RWPE2 (cell line): ENCODE measurements at regions not wholly inside any gene's neighbourhood (a gene's known extent, or its start where the extent isn't known, plus 50 kb on each side); places are given as distances from the start of the nearest gene placed in this dataset.

Experiments
- ATAC-seq: fragments of 200-7000 bp; cut with Tn5 transposase; 3 replicates; pipeline ENCODE4 v1.9.1; 2021; ENCODE audit warnings: low read depth
- DNase-seq: peaks from one replicate; pipeline ENCODE4 v3.0.0-alpha.2; 2020; ENCODE audit warnings: low spot score
- H3K27ac ChIP-seq: fragments of 450-650 bp; 2 replicates; pipeline ENCODE4 v1.5.1; 2017; ENCODE audit warnings: mild to moderate bottlenecking; ENCODE audit not compliant: poor library complexity, severe bottlenecking
- H3K27me3 ChIP-seq: fragments of 250-450 bp; sonication (Bioruptor Pico); 2 replicates; pipeline ENCODE4 v1.5.1; 2021; ENCODE audit warnings: mild to moderate bottlenecking, moderate library complexity; ENCODE audit not compliant: insufficient read depth, poor library complexity, severe bottlenecking
- H3K36me3 ChIP-seq: fragments of 250-450 bp; sonication (Bioruptor Pico); 2 replicates; pipeline ENCODE4 v1.5.1; 2020; ENCODE audit warnings: low read depth, mild to moderate bottlenecking, moderate library complexity
- H3K4me1 ChIP-seq: fragments of 250-450 bp; sonication (Bioruptor Pico); 2 replicates; pipeline ENCODE4 v1.5.1; 2021; ENCODE audit warnings: mild to moderate bottlenecking, moderate library complexity; ENCODE audit not compliant: insufficient read depth, poor library complexity, severe bottlenecking
- H3K4me3 ChIP-seq: fragments of 250-450 bp; sonication (Bioruptor Pico); 2 replicates; pipeline ENCODE4 v1.5.1; 2021; ENCODE audit warnings: mild to moderate bottlenecking, moderate library complexity; ENCODE audit not compliant: severe bottlenecking
- H3K9me3 ChIP-seq: fragments of 250-450 bp; sonication (Bioruptor Pico); 2 replicates; pipeline ENCODE4 v1.5.1; 2021; ENCODE audit warnings: mild to moderate bottlenecking, moderate library complexity; ENCODE audit not compliant: severe bottlenecking
- TF ChIP-seq, protein P1 (sequence below): fragments of 450-650 bp; IDR thresholded peaks from one replicate; pipeline ENCODE4 v1.5.1; 2017; ENCODE audit warnings: mild to moderate bottlenecking, moderate library complexity; ENCODE audit not compliant: poor library complexity, severe bottlenecking

DNA sequence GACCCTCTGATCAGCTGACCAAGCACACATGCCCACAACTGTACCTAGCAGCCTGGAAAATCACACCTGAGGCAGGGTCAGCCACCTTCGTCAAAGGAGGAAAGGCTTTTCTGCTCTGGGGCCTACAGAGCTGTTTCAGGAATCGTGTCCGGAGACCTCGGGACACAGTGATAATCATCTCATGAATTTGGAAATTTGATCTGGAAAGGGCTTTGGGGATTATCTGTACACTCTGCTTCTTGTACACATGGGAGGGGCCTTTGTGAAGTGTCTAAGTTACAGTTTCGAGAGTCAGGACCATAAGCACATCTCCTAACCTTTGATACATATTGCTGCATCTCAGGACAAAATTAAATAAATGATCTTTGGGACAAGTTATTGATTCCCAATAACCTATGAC lies 1421.2 kb upstream of the TENM4 start:
- TF ChIP-seq, protein P1, sequence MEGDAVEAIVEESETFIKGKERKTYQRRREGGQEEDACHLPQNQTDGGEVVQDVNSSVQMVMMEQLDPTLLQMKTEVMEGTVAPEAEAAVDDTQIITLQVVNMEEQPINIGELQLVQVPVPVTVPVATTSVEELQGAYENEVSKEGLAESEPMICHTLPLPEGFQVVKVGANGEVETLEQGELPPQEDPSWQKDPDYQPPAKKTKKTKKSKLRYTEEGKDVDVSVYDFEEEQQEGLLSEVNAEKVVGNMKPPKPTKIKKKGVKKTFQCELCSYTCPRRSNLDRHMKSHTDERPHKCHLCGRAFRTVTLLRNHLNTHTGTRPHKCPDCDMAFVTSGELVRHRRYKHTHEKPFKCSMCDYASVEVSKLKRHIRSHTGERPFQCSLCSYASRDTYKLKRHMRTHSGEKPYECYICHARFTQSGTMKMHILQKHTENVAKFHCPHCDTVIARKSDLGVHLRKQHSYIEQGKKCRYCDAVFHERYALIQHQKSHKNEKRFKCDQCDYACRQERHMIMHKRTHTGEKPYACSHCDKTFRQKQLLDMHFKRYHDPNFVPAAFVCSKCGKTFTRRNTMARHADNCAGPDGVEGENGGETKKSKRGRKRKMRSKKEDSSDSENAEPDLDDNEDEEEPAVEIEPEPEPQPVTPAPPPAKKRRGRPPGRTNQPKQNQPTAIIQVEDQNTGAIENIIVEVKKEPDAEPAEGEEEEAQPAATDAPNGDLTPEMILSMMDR = no peak
- H3K27ac ChIP-seq = no peak overlapping the region

GRCh38 chr11:80861193-80861592 lies 1420.4 kb upstream of the TENM4 start:
- H3K4me1 ChIP-seq = peaks cover 25% of the 10 kb centered on the region
- no peak for DNase-seq
- H3K36me3 ChIP-seq = no peaks in the 10 kb centered on the region
- TF ChIP-seq, protein P1 = no peak
- H3K4me3 ChIP-seq = no peak overlapping the region
- no peaks in the 10 kb centered on the region for H3K9me3 ChIP-seq
- no peaks in the 10 kb centered on the region for H3K27me3 ChIP-seq
- H3K27ac ChIP-seq = no peak overlapping the region
- ATAC-seq = no peak

More for the DNA sequence above, 1421.2 kb upstream of the TENM4 start:
- Histone ChIP-seq H3K9me3 (no peaks in the 10 kb centered on the region), H3K4me3 (no peak overlapping the region), H3K27me3 (no peaks in the 10 kb centered on the region), H3K4me1 (peaks cover 20% of the 10 kb centered on the region), H3K36me3 (no peaks in the 10 kb centered on the region)
- no peak for DNase-seq
- ATAC-seq = no peak

GRCh38 chr11:80860632-80861031 lies 1419.8 kb upstream of the TENM4 start:
- H3K4me3 ChIP-seq = no peak overlapping the region
- no peaks in the 10 kb centered on the region for H3K36me3 ChIP-seq
- no peak overlapping the region for H3K27ac ChIP-seq
- DNase-seq = no peak
- H3K27me3 ChIP-seq = no peaks in the 10 kb centered on the region
- ATAC-seq = peak; percentile 78
- H3K4me1 ChIP-seq = peaks cover 29% of the 10 kb centered on the region
- TF ChIP-seq, protein P1 = no peak
- no peaks in the 10 kb centered on the region for H3K9me3 ChIP-seq

DNA sequence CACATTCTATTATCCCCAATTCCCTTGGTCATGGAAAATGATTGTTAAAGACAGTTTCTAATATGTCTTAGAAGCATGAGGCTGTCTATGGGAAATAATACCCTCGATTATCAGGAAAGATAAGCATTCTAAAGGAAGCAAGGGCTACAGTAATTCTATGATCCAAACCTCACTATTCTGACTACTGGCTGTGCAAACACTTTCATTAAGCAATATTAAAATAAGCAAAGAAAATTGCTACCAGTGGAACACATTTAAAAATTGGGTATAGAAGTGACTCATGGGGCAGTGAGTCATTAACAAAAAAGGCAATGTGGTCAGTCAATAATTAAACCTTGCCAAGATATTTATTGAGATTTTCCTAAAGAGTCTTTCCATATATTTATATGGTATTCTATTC lies 1415.2 kb upstream of the TENM4 start:
- TF ChIP-seq, protein P1 = no peak
- ATAC-seq (peak; percentile 88), DNase-seq (no peak)

GRCh38 chr11:80855426-80855825 lies 1414.6 kb upstream of the TENM4 start:
- no peaks in the 10 kb centered on the region for H3K9me3 ChIP-seq
- no peaks in the 10 kb centered on the region for H3K36me3 ChIP-seq
- no peak overlapping the region for H3K4me3 ChIP-seq
- no peak overlapping the region for H3K27ac ChIP-seq
- no peak for DNase-seq
- TF ChIP-seq, protein P1 = no peak
- H3K27me3 ChIP-seq = no peaks in the 10 kb centered on the region
- peaks cover 14% of the 10 kb centered on the region for H3K4me1 ChIP-seq
- no peak for ATAC-seq

More for the DNA sequence above, 1415.2 kb upstream of the TENM4 start:
- H3K36me3 ChIP-seq = no peaks in the 10 kb centered on the region
- peaks cover 20% of the 10 kb centered on the region for H3K4me1 ChIP-seq
- no peaks in the 10 kb centered on the region for H3K27me3 ChIP-seq
- H3K27ac ChIP-seq = no peak overlapping the region
- no peak overlapping the region for H3K4me3 ChIP-seq
- no peaks in the 10 kb centered on the region for H3K9me3 ChIP-seq
